IPS DF 19.7 (cell line): ENCODE measurements at regions not wholly inside any gene's neighbourhood (a gene's known extent, or its start where the extent isn't known, plus 50 kb on each side); places are given as distances from the start of the nearest gene placed in this dataset.

Experiments
- DNase-seq: peaks from one replicate; pipeline ENCODE4 v3.0.0-alpha.2; 2013; ENCODE audit warnings: low read depth, low spot score

DNA sequence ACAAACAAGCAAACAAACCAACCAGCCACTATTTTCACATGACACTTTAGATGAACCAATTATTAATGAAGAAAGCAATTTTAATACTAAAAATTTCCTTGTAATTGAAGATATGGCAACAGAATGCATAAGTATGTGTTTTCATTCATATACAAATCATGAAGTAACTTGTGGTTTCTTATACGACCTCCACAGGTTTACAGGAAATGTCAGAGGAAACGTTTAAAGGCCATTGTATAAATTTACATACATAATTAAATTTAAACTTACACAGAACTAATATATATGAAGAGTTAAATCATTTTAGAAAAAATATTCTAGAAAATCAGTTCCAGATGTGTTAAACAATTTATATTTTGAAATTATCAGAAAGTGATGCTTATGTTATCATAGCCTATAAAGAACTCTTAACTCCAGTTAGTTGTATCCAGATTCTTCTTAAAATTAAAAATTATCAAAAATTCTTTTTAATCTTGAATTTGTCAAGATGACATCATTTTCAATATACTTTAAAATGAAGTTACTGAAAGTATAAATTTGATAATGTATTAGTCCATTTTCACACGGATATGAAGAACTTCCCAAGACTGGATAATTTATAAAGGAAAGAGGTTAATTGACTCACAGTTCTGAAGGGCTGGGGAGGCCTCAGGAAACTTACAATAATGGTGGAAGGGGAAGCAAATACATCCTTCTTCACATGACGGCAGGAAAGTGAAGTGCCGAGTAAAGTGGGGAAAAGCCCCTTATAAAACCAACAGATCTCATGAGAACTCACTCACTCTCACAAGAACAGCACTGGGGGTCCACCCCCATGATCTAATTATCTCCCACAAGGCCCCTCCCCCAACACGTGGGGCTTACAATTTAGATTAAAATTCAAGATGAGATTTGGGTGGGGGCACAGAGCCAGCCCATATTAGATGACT is 192.0 kb downstream of the PIK3R1 start:
- DNase-seq = no peak

DNA sequence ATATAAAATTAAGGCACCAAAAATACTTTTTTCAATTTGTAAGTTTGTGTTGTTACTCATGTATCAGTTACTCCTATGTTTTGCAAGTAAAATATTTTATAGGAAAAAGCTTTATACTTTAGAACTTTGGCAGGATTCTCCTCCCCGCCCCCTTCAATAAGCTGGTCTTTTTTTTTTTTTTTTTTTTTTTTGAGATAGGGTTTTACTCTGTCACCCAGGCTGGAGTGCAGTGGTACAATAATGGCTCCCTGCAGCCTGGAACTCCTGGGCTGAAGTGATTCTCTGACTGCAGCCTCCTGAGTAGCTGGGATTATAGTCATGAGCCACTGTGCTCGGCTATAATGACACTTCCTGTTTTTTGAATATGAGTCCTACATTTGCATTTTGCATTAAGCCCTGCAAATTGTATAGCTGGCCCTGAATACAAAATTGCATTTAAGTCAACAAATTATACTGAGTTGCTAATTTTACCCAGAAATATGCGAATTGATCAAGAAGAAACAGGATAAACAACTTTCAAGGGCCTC is 192.9 kb downstream of the PIK3R1 start:
- no peak for DNase-seq

DNA sequence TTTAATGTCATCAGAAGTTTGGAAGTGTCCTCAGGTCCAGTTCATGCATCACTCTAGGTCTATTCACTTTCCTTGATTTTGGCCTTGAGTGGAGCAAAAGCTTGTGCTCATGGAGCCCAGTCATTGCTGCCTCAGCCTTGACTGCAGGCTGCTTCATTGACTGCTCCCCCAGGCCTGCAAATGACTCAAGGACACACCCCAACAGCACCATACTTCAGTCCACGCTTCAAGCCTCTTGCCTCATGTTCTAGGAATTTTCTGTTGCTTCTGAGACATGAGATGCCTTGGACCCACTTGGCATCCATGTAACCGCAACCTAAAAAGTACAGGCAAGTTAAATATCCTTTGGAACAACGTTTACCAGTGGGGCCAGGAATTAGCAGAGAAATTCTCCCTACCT is 193.7 kb downstream of the PIK3R1 start:
- no peak for DNase-seq

DNA sequence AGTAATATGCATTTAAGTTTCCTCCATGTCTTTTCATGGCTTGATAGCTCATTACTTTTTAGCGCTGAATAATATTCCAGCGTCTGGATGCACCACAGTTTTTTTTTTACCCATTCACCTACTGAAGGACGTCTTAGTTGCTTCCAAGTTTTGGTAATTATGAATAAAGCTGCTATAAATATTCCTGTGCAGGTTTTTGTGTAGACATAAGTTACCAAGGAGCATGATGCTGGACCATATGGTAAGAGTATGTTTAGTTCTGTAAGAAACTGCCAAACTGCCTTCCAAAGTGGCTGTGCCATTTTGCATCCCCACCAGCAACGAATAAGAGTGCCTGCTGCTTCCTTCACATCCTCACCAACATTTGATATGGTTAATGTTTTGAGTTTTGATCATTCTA is 195.6 kb downstream of the PIK3R1 start:
- no peak for DNase-seq

DNA sequence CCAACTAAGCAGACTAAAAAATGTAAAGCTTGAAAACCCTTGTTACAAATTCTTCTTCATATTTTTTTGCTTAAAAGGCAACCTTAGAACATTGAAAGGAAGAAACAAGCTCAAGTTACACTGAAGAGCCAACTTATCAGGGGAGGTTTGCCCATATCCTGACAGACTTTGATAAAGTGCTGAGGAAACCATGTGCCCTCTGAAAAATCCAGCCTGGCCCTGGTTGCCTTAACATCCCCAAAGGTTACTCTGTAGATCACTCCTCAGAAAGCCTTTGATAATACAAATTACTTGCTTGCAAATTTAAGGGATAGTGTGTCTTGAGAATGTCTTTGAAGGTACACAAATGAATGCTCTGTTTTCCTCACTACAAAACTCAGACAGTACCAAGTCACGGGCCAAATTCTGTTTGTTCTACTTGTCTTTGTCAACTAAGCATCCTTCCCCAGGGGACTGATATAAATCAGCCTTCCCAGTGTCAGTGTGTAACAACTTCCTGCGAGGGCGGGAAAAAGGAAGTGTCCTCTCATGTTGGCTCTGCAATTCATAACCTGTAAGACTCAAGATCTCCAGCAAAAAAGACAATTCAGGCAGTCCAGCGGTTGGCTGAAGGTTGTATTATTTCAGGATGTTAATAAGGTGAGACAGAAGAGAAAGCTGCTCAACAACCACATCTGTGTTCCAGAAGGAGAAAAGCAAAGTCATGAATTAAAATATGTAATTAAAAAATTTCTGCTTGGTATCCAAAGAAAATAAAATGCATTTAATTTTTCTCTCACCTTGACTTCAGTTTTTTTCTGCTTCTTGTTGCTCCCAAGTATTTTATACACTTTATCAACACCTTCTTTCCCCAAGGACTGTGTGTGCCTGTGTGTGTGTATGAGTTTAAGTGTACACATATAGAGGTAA is 199.9 kb downstream of the PIK3R1 start:
- no peak for DNase-seq

DNA sequence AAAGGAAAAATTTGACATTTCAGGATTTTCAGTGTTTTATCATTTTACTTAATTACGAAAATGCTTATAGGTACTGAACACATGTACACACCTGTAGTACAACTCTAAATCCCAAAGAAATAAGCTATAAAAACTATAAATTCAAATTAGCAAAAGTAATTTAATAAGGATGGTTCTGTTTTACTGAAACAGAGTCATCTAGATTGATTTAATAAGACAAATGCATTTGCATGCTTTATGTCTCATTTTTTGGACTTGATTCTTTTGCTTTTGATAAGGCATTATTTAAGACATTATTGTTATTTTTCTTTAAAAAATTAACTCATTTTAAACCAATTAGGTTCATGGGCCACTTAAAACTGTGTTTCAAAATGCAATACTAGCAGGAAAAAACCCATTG is 201.2 kb downstream of the PIK3R1 start:
- no peak for DNase-seq

DNA sequence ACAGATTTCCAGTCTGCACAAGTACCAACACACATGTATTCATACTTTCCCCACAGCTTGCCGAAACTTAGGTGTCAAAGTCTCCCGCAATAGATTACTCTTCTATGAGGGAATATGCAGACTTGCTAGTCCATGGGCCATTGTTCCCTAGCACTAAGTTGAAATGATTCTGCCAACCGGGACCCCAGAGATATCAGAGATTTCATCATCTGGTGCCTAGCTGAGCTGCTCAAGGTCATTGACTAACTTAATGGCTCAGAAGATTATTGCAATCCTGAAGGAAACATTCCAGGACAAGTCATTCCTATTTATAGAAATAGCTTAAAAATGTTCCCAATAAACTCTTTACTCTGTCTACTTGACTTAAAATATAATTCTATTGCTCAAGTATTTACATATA is 202.6 kb downstream of the PIK3R1 start:
- DNase-seq = no peak

DNA sequence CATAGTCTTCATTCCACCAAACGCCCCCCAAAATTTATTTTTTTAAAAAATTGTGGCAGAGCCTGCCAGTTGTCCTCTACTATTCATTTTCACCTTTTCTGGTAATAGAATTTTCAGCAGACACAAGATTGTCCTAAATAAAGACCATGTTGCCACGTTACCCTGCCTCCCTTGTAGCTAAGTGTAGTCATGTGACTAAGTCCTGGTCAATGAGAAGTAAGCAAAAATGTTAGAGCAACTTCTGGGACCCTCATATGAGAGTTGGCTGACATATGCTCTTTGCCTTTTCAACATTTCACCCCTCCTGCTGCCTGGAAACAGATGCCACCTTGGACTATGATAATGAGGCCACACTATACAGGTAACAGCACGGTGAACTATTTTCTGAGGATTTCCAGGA is 203.1 kb downstream of the PIK3R1 start:
- DNase-seq = no peak

DNA sequence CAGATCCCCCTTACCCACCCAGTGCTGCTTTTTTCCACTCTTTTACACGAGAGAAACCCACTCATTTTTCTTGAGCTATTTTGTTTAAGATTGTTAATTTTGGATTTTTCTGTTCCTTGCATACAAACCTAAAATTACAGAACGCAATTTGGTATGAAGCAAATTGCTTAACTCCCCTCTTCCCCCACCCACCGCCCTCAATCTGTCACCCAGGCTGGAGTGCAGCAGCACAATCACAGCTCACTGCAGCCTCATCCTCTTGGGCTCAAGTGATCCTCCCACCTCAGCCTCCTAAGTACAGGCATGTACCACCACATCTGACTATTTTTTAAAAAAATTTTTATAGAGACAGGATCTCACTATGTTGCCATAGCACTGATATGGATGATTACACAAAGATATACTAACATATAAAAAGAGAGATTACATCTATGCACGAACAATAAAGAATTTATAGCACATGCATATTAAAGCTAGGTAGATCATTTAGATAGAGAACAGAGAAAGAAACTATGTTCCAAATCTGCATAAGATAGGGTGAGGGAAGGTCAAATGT is 203.6 kb downstream of the PIK3R1 start:
- DNase-seq = no peak

DNA sequence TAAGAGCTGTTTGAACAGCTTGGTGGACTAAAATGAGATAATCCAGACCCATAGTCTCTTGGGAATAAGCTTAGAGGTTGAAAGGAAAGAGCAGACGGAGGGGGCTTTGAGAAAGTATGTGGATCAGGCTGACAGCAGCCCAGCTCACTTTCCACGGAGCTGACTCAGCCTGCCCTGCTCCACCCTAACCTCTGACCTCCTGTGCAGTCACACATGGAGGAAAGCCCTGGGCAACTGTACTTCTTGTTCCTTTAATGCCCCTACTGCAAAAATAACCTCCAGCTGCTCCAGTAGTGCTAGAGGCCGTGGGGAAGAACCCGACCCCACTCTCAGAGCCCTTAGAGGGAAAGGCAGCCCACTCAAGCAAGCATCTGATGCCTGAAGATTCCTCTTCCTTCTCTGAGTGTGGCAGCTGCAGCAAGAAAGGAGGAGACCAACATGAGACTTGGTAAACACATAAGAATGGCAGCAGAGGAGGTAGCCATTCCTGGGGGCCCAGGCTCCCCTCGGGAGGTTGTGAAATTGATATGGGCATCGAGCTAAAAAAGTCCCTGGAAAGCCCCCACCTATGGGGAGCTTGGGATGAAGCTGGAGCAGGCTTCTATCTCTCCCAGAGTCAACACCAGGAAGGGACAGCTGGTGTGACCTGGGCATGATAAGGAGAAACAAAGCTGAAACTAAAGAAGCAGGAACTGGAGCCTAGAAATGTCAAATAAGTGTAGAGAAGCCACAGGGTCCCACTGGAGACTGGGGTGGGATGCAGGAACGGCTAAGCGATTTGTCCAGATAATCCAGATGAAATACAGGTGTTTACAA is 204.3 kb downstream of the PIK3R1 start:
- no peak for DNase-seq

DNA sequence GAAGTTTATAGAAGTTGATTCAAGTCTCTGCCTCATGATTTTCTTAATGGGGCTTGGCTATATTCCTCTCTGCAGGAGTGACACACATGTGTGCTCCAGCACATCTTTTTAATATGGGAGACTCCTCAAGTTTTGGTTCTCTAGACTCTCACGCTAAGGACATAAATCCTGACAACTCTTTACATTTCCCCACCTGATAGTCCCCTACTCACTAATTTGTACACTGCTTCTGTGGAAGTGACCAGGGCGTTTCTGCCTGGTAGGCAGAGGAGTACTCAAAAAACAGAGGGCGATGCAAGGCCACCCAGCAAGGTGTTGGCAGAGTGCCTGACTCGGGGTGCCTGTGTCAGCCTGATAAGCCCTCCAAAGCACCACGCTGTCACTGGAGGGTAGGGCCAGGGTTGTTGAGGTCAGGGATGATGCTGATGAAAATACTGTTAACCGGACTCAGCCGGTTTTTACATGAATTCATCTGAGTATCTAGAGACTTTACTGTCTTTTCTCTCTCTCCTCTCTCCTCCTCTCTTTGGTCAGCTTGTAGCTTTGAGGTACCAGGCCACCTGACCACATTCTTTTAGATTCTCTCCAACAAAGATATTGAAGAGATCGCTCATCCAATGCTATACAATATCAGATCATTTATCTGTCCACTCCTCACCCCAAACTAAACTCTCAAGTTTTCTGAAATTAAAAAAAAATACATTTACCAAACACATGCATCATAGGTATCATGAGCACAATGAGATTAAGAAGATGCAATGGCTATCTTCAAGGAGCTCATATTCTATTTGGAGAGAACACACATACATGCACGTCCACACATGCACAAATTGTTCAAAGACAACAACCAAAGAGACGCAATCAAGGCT is 205.2 kb downstream of the PIK3R1 start:
- DNase-seq = no peak

DNA sequence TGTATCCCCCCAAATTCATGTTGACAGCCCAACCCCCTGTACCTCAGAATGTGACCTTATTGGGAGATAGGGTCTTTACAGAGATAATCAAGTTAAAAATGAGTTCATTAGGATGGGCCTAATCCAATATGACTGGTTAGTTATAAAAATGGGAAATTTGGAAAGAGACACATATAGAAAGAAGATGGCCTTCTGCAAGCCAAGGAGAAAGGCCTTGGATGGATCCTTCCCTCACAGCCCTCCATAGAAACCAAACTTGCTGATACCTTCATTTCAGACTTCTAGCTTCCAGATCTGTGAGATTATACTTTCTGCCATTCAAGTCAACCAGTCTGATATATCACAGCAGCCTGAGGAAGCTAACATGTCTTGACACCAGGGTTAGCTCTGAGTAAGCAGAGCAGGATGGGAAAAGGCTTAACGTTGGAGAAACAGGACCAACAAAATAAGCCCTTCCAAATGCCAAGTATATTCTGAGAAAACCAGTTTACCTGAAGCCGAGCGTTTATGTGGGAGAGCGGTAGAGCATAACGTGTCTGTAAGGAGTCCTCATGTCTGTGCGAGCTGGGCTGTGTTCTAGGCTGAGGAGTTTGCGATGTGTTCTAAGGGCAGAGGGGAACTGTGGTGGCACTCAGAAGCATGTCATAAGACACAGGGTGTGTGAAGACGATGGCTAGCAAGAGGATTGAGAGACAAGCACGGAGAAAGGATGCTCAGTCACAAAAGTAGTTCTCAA is 206.1 kb downstream of the PIK3R1 start:
- DNase-seq = no peak

DNA sequence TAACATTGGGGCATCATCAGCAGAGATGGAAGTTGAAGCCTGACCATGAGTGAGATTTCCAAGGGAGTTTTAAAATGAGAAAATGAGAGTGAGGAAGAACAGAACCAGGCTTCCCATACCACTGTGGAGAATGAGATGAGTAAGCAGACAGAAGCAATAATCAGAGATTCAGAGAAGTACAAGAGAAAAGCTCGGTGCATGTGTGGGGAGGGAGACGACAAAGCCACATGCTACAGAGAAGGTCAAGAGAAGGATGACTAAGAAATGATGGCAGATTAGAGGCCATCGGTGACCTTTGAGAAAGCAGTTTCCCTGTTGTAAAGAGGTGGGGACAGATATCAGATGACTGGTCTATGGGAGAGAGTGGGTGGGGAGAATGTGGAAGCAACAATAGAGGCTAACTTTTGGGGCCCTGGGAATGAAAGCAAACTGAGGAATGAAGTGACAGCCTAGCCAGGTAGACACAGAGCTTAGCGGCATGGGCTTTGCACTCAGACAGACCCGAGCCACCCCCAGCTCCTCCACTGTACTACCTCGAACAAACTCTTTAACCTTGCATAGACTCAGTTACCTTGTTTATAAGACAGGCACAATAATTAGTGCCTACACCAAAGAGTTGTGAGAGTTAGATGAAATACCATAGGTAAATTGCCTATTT is 207.7 kb downstream of the PIK3R1 start:
- no peak for DNase-seq

DNA sequence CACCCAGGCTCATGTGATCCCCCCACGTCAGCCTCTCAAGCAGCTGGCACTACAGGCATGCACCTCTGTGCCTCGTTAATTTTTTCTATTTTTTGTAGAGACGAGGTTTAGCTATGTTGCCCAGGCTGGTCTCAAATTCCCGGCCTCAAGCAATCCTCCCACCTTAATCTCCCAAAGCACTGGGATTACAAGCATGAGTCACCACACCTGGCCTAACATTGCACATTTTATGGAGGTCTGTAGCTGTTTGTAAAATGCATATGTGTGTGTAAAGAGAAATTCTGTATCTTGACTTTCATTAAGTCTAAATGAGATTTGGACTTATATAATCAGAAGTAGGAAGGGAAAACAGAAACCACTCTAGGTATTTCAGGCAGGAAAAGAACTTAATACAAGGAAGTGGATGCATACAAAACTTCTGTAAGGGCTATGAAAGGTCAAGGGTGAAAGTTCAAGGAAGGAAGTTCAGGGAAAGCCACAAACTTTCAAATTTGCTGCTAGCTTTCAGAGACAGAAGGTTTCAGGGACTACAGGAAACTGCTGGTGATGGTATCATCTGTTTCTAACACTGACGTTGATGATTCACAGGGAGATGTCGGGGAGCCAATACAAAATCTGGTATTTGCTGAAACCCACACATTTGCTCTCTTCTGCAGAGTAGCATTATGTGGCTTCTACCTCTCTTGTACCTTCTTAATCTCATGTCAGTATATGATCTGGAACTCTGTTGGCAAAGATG is 209.4 kb downstream of the PIK3R1 start:
- DNase-seq = no peak

DNA sequence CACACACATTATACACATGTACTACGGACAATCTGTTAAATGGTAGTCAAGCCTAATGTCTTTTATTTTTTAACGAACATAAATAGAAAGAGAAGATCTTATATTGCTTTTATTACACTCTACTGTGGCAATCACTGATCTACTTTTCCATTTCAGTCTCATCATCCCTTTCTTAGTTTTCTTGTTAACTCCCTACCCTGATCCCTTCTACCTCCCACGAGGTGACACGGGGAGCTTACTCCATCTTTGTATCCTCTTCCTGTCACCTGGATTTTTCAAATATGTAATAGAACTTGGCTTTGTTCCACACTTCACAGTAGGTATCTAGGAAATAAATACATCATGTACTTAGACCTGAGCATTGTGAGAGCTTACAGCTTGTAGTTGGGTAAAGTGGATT is 211.0 kb downstream of the PIK3R1 start:
- no peak for DNase-seq

DNA sequence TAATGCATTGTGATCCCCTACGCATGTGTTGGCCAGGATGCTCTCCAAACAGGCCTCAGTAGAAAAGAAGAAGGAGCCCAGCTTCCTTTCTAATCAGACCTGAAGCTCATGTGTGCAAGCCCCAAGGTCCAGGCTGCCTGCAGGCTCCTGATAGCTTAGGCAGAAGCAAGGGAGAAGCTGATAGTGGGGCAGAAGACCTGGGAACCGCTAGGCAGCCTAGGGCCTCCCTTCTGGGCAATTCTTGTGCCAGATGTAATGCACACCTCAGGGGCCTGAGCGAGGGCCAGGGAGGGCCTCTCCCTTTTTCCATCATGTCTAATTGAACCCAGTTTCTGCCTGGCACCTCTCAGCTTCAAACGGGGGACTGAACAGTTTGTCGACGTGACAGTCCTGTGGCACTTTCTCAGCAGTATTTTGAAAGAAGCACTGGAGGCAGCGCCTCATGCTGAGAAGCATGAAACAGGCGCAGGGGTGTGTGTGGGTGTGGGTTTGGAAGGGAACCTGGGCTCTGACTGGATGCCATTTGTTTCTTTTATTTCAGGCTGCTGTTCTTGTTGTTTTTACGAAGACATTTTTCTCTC is 212.8 kb downstream of the PIK3R1 start:
- DNase-seq = no peak

DNA sequence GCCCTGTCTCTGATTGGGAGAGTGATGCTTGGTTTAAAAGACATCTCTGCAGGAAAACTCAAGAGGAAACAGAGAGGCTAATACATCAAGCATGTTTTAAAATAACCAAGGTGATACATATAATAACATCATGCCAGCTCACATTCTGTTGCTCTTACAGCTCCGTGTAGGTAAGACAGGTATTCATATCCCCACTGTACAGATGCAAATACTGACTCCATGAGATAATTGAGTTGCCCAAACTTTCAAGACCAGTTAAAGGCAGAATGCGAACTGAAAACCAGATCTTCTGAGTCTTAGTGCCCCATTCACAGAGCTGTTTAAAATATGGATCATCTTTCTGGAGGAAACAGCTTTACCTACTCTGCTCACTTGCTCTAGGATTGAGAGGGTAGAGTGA is 214.0 kb downstream of the PIK3R1 start:
- DNase-seq = no peak

DNA sequence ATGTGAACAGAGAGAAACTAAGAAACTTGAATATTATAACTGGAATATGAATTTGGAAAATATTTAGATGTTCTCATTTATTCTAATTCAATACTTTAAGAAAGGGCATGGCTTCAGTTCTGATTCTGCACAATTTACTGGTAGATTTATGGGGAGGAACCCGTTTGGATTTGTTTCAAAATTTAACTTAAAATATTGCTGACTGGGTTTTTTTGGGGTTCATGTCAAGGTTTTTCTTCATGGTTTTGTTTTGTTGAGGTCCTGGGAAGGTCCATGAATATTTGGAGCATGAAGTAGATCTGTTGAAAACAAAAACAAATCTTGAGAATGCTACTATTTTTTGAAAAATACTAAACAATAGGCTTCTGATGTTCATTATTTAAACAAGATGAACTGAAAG is 214.7 kb downstream of the PIK3R1 start:
- DNase-seq = no peak
